ENCODE measurements at regions not wholly inside any gene's neighbourhood (a gene's known extent, or its start where the extent isn't known, plus 50 kb on each side); places are given as distances from the start of the nearest gene placed in this dataset.

- H3K4me3 ChIP-seq (replicated peaks; ENCODE audit: low read depth, low read length), result no peak overlapping the region
- no peak for DNase-seq (ENCODE audit: extremely low read depth, low read depth)
- no peak for TF ChIP-seq CTCF (IDR thresholded peaks at IDR 0.05; ENCODE audit: low read depth, low read length, missing control alignments)
Observed at GRCh38 chr5:19044931-19045695, 942.9 kb downstream of the CDH18 start.

GRCh38 chr5:19047277-19047676, 940.7 kb downstream of the CDH18 start:
- no peak for DNase-seq (ENCODE audit: extremely low read depth, low read depth)
- no peak for TF ChIP-seq CTCF (IDR thresholded peaks at IDR 0.05; ENCODE audit: low read depth, low read length, missing control alignments)
- H3K4me3 ChIP-seq (replicated peaks; ENCODE audit: low read depth, low read length), result no peak overlapping the region

GRCh38 chr5:19048726-19049125, 939.3 kb downstream of the CDH18 start:
- no peak overlapping the region for H3K4me3 ChIP-seq (replicated peaks; ENCODE audit: low read depth, low read length)
- no peak for TF ChIP-seq CTCF (IDR thresholded peaks at IDR 0.05; ENCODE audit: low read depth, low read length, missing control alignments)
- no peak for DNase-seq (ENCODE audit: extremely low read depth, low read depth)

GRCh38 chr5:19058216-19058615, 929.8 kb downstream of the CDH18 start:
- no peak for DNase-seq (ENCODE audit: extremely low read depth, low read depth)
- no peak for TF ChIP-seq CTCF (IDR thresholded peaks at IDR 0.05; ENCODE audit: low read depth, low read length, missing control alignments)
- H3K4me3 ChIP-seq (replicated peaks; ENCODE audit: low read depth, low read length), result no peak overlapping the region

GRCh38 chr5:19064094-19064493, 923.9 kb downstream of the CDH18 start:
- H3K4me3 ChIP-seq (replicated peaks; ENCODE audit: low read depth, low read length), result no peak overlapping the region
- no peak for DNase-seq (ENCODE audit: extremely low read depth, low read depth)
- TF ChIP-seq CTCF (IDR thresholded peaks at IDR 0.05; ENCODE audit: low read depth, low read length, missing control alignments), result no peak

GRCh38 chr5:19067741-19068140, 920.3 kb downstream of the CDH18 start:
- no peak for TF ChIP-seq CTCF (IDR thresholded peaks at IDR 0.05; ENCODE audit: low read depth, low read length, missing control alignments)
- no peak for DNase-seq (ENCODE audit: extremely low read depth, low read depth)
- no peak overlapping the region for H3K4me3 ChIP-seq (replicated peaks; ENCODE audit: low read depth, low read length)

GRCh38 chr5:19098434-19098833, 889.6 kb downstream of the CDH18 start:
- no peak overlapping the region for H3K4me3 ChIP-seq (replicated peaks; ENCODE audit: low read depth, low read length)
- no peak for TF ChIP-seq CTCF (IDR thresholded peaks at IDR 0.05; ENCODE audit: low read depth, low read length, missing control alignments)
- DNase-seq (ENCODE audit: extremely low read depth, low read depth), result no peak

Measured in HFF-Myc (cell line).